HEK293 (cell line): ENCODE measurements at regions not wholly inside any gene's neighbourhood (a gene's known extent, or its start where the extent isn't known, plus 50 kb on each side); places are given as distances from the start of the nearest gene placed in this dataset.

Experiments
- CTCF ChIA-PET: fragments of 350-600 bp; formaldehyde crosslinking; extraction: SDS; loops from one replicate; lab custom pipeline; 2021; ENCODE audit warnings: antibody characterized with exemption; lab: Yijun Ruan, JAX
- POLR2A ChIA-PET: fragments of 300-600 bp; formaldehyde crosslinking; extraction: SDS; loops from one replicate; lab custom pipeline; 2020; ENCODE audit warnings: antibody characterized with exemption, inconsistent platforms; lab: Yijun Ruan, JAX
- H3K27ac ChIP-seq: fragments of 200-500 bp; sonication (Bioruptor generic); 2 replicates; pipeline ENCODE4 v1.5.1; 2014; ENCODE audit warnings: low read depth, low read length, control low read depth, inconsistent platforms; ENCODE audit errors: extremely low read depth
- H3K36me3 ChIP-seq, 2 experiments: fragments of 200-500 bp in 1 of 2; sonication (Bioruptor generic) in 1 of 2; 1 replicate in 1 of 2; 2 replicates in 1 of 2; pipeline ENCODE4 v1.5.1; 2014 to 2017; ENCODE audit warnings: inconsistent platforms in 2 of 2, low read length in 2 of 2; ENCODE audit not compliant: control insufficient read depth in 2 of 2, insufficient read depth in 1 of 2
- H3K4me1 ChIP-seq: fragments of 200-500 bp; sonication (Bioruptor generic); 2 replicates; pipeline ENCODE4 v1.5.1; 2014; ENCODE audit warnings: mild to moderate bottlenecking, low read length, inconsistent platforms; ENCODE audit not compliant: control insufficient read depth, insufficient read depth
- H3K4me3 ChIP-seq: 2 replicates; pipeline ENCODE4 v1.5.1; 2011; ENCODE audit warnings: low read depth, mild to moderate bottlenecking, control low read depth, low read length, moderate library complexity
- H3K9me3 ChIP-seq: fragments of 200-500 bp; sonication (Bioruptor generic); 2 replicates; pipeline ENCODE4 v1.5.1; 2014; ENCODE audit warnings: low read depth, low read length, inconsistent platforms; ENCODE audit not compliant: control insufficient read depth, insufficient read depth
- MEIS1 ChIP-seq: sonication (generic); formaldehyde crosslinking; IDR thresholded peaks from 2 replicates; pipeline ENCODE4 v1.8.1; 2022; ENCODE audit warnings: missing genetic modification reagents, mild to moderate bottlenecking, borderline replicate concordance
- MZF1 ChIP-seq: fragments of 450-650 bp; formaldehyde crosslinking; IDR thresholded peaks from 2 replicates; pipeline ENCODE4 v1.5.1; 2017; ENCODE audit warnings: missing biosample characterization, missing genetic modification characterization, borderline replicate concordance
- PRDM10 ChIP-seq: fragments of 450-650 bp; formaldehyde crosslinking; IDR thresholded peaks from 2 replicates; pipeline ENCODE4 v1.5.1; 2016; ENCODE audit warnings: missing biosample characterization, missing genetic modification characterization
- SALL2 ChIP-seq: fragments of 450-650 bp; formaldehyde crosslinking; IDR thresholded peaks from 2 replicates; pipeline ENCODE4 v1.5.0; 2017; ENCODE audit warnings: missing biosample characterization, mild to moderate bottlenecking, missing genetic modification characterization, borderline replicate concordance
- TCF7L2 ChIP-seq: IDR thresholded peaks from 2 replicates; pipeline ENCODE4 v1.6.1; 2011; ENCODE audit warnings: low read depth, mild to moderate bottlenecking, inconsistent platforms, low read length, moderate library complexity, borderline replicate concordance
- TRIM28 ChIP-seq: IDR thresholded peaks from 2 replicates; pipeline ENCODE4 v1.6.1; 2011; ENCODE audit warnings: low read length, control low read depth, borderline replicate concordance
- ZBTB1 ChIP-seq: fragments of 450-650 bp; formaldehyde crosslinking; IDR thresholded peaks from 2 replicates; pipeline ENCODE4 v1.5.1; 2016; ENCODE audit warnings: missing biosample characterization, missing genetic modification characterization
- ZBTB49 ChIP-seq: fragments of 450-650 bp; formaldehyde crosslinking; IDR thresholded peaks from 2 replicates; pipeline ENCODE4 v1.5.1; 2016; ENCODE audit warnings: missing biosample characterization, missing genetic modification characterization, low read depth
- ZBTB8A ChIP-seq: fragments of 450-650 bp; formaldehyde crosslinking; IDR thresholded peaks from 2 replicates; pipeline ENCODE4 v1.5.1; 2016; ENCODE audit warnings: missing biosample characterization, missing genetic modification characterization
- ZNF10 ChIP-seq: fragments of 450-650 bp; formaldehyde crosslinking; IDR thresholded peaks from 2 replicates; pipeline ENCODE4 v1.5.1; 2017; ENCODE audit warnings: missing biosample characterization, missing genetic modification characterization
- ZNF112 ChIP-seq: fragments of 450-650 bp; formaldehyde crosslinking; IDR thresholded peaks from 2 replicates; pipeline ENCODE4 v1.5.0; 2017; ENCODE audit warnings: missing biosample characterization, missing genetic modification characterization
- ZNF157 ChIP-seq: fragments of 450-650 bp; formaldehyde crosslinking; IDR thresholded peaks from 2 replicates; pipeline ENCODE4 v1.5.1; 2016; ENCODE audit warnings: missing biosample characterization, missing genetic modification characterization
- ZNF184 ChIP-seq: fragments of 450-650 bp; IDR thresholded peaks from 2 replicates; pipeline ENCODE4 v1.5.1; 2018; ENCODE audit warnings: missing biosample characterization, mild to moderate bottlenecking, missing genetic modification characterization
- ZNF266 ChIP-seq: fragments of 450-650 bp; formaldehyde crosslinking; IDR thresholded peaks from 2 replicates; pipeline ENCODE4 v1.5.1; 2016; ENCODE audit warnings: missing biosample characterization, missing genetic modification characterization, low read depth
- ZNF311 ChIP-seq: fragments of 450-650 bp; formaldehyde crosslinking; IDR thresholded peaks from 2 replicates; pipeline ENCODE4 v1.5.1; 2017; ENCODE audit warnings: missing biosample characterization, missing genetic modification characterization, borderline replicate concordance
- ZNF350 ChIP-seq: fragments of 450-650 bp; formaldehyde crosslinking; IDR thresholded peaks from 2 replicates; pipeline ENCODE4 v1.5.0; 2017; ENCODE audit warnings: missing biosample characterization, mild to moderate bottlenecking, missing genetic modification characterization
- ZNF416 ChIP-seq: fragments of 450-650 bp; formaldehyde crosslinking; IDR thresholded peaks from 2 replicates; pipeline ENCODE4 v1.5.1; 2016; ENCODE audit warnings: missing biosample characterization, missing genetic modification characterization
- ZNF473 ChIP-seq: fragments of 450-650 bp; formaldehyde crosslinking; IDR thresholded peaks from 2 replicates; pipeline ENCODE4 v1.5.1; 2017; ENCODE audit warnings: missing biosample characterization, missing genetic modification characterization
- ZNF645 ChIP-seq: fragments of 450-650 bp; formaldehyde crosslinking; IDR thresholded peaks from 2 replicates; pipeline ENCODE4; 2016; ENCODE audit warnings: missing biosample characterization, missing genetic modification characterization
- ZNF654 ChIP-seq: fragments of 450-650 bp; formaldehyde crosslinking; IDR thresholded peaks from 2 replicates; pipeline ENCODE4 v1.5.1; 2016; ENCODE audit warnings: low read depth, missing biosample characterization, missing genetic modification characterization
- ZNF660 ChIP-seq: fragments of 450-650 bp; IDR thresholded peaks from 2 replicates; pipeline ENCODE4 v1.5.1; 2018; ENCODE audit warnings: missing biosample characterization, mild to moderate bottlenecking, missing genetic modification characterization
- ZNF670 ChIP-seq: fragments of 450-650 bp; formaldehyde crosslinking; IDR thresholded peaks from 2 replicates; pipeline ENCODE4 v1.5.1; 2016; ENCODE audit warnings: missing biosample characterization, missing genetic modification characterization, low read depth
- ZNF792 ChIP-seq: fragments of 450-650 bp; formaldehyde crosslinking; IDR thresholded peaks from 2 replicates; pipeline ENCODE4 v1.5.1; 2016; ENCODE audit warnings: missing biosample characterization, missing genetic modification characterization
- TF ChIP-seq, protein P1 (sequence below): sonication (generic); formaldehyde crosslinking; IDR thresholded peaks from 2 replicates; pipeline ENCODE4 v1.8.1; 2022; ENCODE audit warnings: mild to moderate bottlenecking, moderate library complexity, missing genetic modification reagents
- TF ChIP-seq, protein P2 (sequence below): fragments of 450-650 bp; formaldehyde crosslinking; IDR thresholded peaks from 2 replicates; pipeline ENCODE4 v1.5.1; 2016; ENCODE audit warnings: missing biosample characterization, missing genetic modification characterization

GRCh38 chr18:76233876-76234675 lies 261.0 kb downstream of the ZNF516 start (continued):
- TF ChIP-seq MEIS1 (CRISPR knock-in tag) (no peak), ZNF350 (tag by site-specific recombination) (no peak), ZNF660 (no peak)
- TF ChIP-seq, protein P1, sequence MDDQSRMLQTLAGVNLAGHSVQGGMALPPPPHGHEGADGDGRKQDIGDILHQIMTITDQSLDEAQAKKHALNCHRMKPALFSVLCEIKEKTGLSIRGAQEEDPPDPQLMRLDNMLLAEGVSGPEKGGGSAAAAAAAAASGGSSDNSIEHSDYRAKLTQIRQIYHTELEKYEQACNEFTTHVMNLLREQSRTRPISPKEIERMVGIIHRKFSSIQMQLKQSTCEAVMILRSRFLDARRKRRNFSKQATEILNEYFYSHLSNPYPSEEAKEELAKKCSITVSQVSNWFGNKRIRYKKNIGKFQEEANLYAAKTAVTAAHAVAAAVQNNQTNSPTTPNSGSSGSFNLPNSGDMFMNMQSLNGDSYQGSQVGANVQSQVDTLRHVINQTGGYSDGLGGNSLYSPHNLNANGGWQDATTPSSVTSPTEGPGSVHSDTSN: no peak
- TF ChIP-seq, all 188 proteins: peak for 0

GRCh38 chr18:76233406-76233805 lies 261.6 kb downstream of the ZNF516 start:
- H3K4me1 ChIP-seq: no peaks in the 10 kb centered on the region
- ChIA-PET POLR2A (no interaction called here), CTCF (interaction anchor here (0.7 kb wide), 2 partner anchors 16 to 19 kb away, joined by 3 to 4 read pairs; no protein-coding TSS in a partner anchor)
- no peaks in the 10 kb centered on the region for H3K9me3 ChIP-seq
- TF ChIP-seq ZNF112 (tag by site-specific recombination) (no peak), ZNF184 (tag by site-specific recombination) (no peak), PRDM10 (tag by site-specific recombination) (no peak), TCF7L2 (no peak), ZNF10 (tag by site-specific recombination) (no peak), MZF1 (no peak), ZNF473 (tag by site-specific recombination) (no peak)
- TF ChIP-seq, protein P2, sequence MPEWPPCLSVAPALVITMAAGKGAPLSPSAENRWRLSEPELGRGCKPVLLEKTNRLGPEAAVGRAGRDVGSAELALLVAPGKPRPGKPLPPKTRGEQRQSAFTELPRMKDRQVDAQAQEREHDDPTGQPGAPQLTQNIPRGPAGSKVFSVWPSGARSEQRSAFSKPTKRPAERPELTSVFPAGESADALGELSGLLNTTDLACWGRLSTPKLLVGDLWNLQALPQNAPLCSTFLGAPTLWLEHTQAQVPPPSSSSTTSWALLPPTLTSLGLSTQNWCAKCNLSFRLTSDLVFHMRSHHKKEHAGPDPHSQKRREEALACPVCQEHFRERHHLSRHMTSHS: no peak
- no peaks in the 10 kb centered on the region for H3K36me3 ChIP-seq
- no peak overlapping the region for H3K4me3 ChIP-seq
- H3K27ac ChIP-seq: no peak overlapping the region

DNA sequence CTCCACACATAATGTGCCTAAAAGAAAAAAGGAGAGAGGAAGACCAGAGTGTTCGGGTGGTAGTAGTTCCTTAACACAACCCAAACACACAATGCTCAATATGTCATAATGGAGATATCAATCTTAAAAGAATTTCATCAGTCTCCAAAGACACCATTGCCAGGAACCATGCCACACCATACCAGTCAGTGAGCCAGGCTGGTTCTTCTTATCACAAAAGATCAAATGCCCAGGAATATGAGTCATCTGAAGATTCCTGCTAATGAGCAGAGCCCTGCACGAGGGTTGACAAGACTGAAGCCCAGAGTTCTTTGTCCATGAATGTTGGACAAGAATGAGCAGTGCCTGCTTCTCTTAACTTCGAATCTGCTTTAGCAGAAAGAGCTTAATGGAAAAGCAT lies 262.3 kb downstream of the ZNF516 start:
- no peak overlapping the region for H3K27ac ChIP-seq
- CTCF ChIA-PET: interaction anchor here (0.7 kb wide), 2 partner anchors 17 to 20 kb away, joined by 3 to 4 read pairs; no protein-coding TSS in a partner anchor
- H3K36me3 ChIP-seq: no peaks in the 10 kb centered on the region
- no peak overlapping the region for H3K4me3 ChIP-seq
- no peaks in the 10 kb centered on the region for H3K9me3 ChIP-seq
- POLR2A ChIA-PET: no interaction called here
- H3K4me1 ChIP-seq: no peaks in the 10 kb centered on the region
- TF ChIP-seq ZNF792 (tag by site-specific recombination) (no peak), ZNF670 (tag by site-specific recombination) (no peak), ZNF654 (tag by site-specific recombination) (no peak), ZNF416 (no peak), ZNF266 (no peak), SALL2 (tag by site-specific recombination) (no peak), ZNF157 (tag by site-specific recombination) (no peak), TRIM28 (no peak), ZNF645 (no peak), ZBTB8A (tag by site-specific recombination) (no peak), ZBTB1 (tag by site-specific recombination) (no peak), ZBTB49 (tag by site-specific recombination) (no peak), ZNF311 (tag by site-specific recombination) (no peak)
